ENCODE measurements at regions not wholly inside any gene's neighbourhood (a gene's known extent, or its start where the extent isn't known, plus 50 kb on each side); places are given as distances from the start of the nearest gene placed in this dataset.
"Not testable (repeated sequence)": the region's sequence is repeated elsewhere in the genome, so short reads cannot be mapped to it uniquely, and the experiment has no call there.

GRCh38 chr11:15300341-15300740 is 185.6 kb downstream of the INSC start:
- DNase-seq (ENCODE audit: low spot score), result no peak

GRCh38 chr11:15307619-15308024 is 192.9 kb downstream of the INSC start:
- no peak for DNase-seq (ENCODE audit: low spot score)

GRCh38 chr11:15308840-15309239 is 194.1 kb downstream of the INSC start:
- DNase-seq (ENCODE audit: low spot score), result no peak

GRCh38 chr11:15309296-15309695 is 194.6 kb downstream of the INSC start:
- DNase-seq (ENCODE audit: low spot score), result no peak

- no peak for DNase-seq (ENCODE audit: low spot score)
Observed at GRCh38 chr11:15313862-15314261, 199.1 kb downstream of the INSC start.

- no peak for DNase-seq (ENCODE audit: low spot score)
Observed at GRCh38 chr11:15318814-15319213, 204.1 kb downstream of the INSC start.

GRCh38 chr11:15326520-15326919 is 211.8 kb downstream of the INSC start:
- no peak for DNase-seq (ENCODE audit: low spot score)

- peak; percentile 87 for DNase-seq (ENCODE audit: low spot score)
Observed at GRCh38 chr11:15327786-15328231, 213.1 kb downstream of the INSC start.

- no peak for DNase-seq (ENCODE audit: low spot score)
Observed at GRCh38 chr11:15333407-15333806, 218.7 kb downstream of the INSC start.

- no peak for DNase-seq (ENCODE audit: low spot score)
Observed at GRCh38 chr11:15334766-15335165, 220.0 kb downstream of the INSC start.

- DNase-seq (ENCODE audit: low spot score), result no peak
Observed at GRCh38 chr11:15336021-15336420, 221.3 kb downstream of the INSC start.

GRCh38 chr11:15339302-15339701 is 224.6 kb downstream of the INSC start:
- DNase-seq (ENCODE audit: low spot score), result no peak

GRCh38 chr11:15341587-15341986 is 226.9 kb downstream of the INSC start:
- no peak for DNase-seq (ENCODE audit: low spot score)

GRCh38 chr11:15342163-15342562 is 227.4 kb downstream of the INSC start:
- DNase-seq (ENCODE audit: low spot score), result no peak

GRCh38 chr11:15346907-15347306 is 232.2 kb downstream of the INSC start:
- no peak for DNase-seq (ENCODE audit: low spot score)

- DNase-seq (ENCODE audit: low spot score), result no peak
Observed at GRCh38 chr11:15347969-15348734, 233.4 kb downstream of the INSC start.

- DNase-seq (ENCODE audit: low spot score), result no peak
Observed at GRCh38 chr11:15349413-15349812, 234.7 kb downstream of the INSC start.

GRCh38 chr11:15361316-15361715 is 246.6 kb downstream of the INSC start:
- peak; percentile 85 for DNase-seq (ENCODE audit: low spot score)

- not testable (repeated sequence) for DNase-seq (ENCODE audit: low spot score)
Observed at GRCh38 chr11:15365286-15365685, 250.6 kb downstream of the INSC start.

GRCh38 chr11:15367695-15368094 is 253.0 kb downstream of the INSC start:
- no peak for DNase-seq (ENCODE audit: low spot score)

- no peak for DNase-seq (ENCODE audit: low spot score)
Observed at GRCh38 chr11:15370495-15371147, 255.9 kb downstream of the INSC start.

- no peak for DNase-seq (ENCODE audit: low spot score)
Observed at GRCh38 chr11:15371533-15371932, 256.8 kb downstream of the INSC start.

- DNase-seq (ENCODE audit: low spot score), result no peak
Observed at GRCh38 chr11:15374418-15374817, 259.7 kb downstream of the INSC start.

GRCh38 chr11:15378941-15379340 is 264.2 kb downstream of the INSC start:
- DNase-seq (ENCODE audit: low spot score), result no peak

All from COLO829 (cell line).